Panc1 (cell line): ENCODE measurements at regions not wholly inside any gene's neighbourhood (a gene's known extent, or its start where the extent isn't known, plus 50 kb on each side); places are given as distances from the start of the nearest gene placed in this dataset.

Experiments used
- POLR2AphosphoS5 ChIP-seq: IDR thresholded peaks from 2 replicates; pipeline ENCODE4 v1.6.1; 2012; ENCODE audit warnings: mild to moderate bottlenecking, low read depth, low read length, moderate library complexity
- TF ChIP-seq, protein P1 (sequence below): fragments of 450-650 bp; IDR thresholded peaks from 2 replicates; pipeline ENCODE4 v1.5.1; 2017; ENCODE audit warnings: mild to moderate bottlenecking

DNA sequence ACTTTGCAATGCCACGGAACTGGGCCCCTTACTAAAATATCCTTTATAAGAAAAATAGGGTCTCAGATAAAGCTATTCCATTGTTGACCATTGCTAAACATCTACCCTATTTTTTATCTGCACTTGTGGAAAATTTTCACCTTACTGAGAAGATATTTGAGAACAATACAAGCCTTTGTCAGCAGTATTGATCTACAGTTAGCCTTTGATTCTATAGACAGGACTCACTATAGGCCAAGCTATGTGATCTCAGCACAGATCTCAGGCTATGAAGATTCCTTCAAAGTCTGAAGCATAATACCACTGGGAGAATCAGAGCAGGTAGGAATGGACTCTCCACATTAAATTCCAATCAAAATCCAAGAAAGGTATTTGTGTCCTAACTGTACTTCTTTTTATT lies 1099.7 kb downstream of the DIAPH3 start:
- TF ChIP-seq, protein P1, sequence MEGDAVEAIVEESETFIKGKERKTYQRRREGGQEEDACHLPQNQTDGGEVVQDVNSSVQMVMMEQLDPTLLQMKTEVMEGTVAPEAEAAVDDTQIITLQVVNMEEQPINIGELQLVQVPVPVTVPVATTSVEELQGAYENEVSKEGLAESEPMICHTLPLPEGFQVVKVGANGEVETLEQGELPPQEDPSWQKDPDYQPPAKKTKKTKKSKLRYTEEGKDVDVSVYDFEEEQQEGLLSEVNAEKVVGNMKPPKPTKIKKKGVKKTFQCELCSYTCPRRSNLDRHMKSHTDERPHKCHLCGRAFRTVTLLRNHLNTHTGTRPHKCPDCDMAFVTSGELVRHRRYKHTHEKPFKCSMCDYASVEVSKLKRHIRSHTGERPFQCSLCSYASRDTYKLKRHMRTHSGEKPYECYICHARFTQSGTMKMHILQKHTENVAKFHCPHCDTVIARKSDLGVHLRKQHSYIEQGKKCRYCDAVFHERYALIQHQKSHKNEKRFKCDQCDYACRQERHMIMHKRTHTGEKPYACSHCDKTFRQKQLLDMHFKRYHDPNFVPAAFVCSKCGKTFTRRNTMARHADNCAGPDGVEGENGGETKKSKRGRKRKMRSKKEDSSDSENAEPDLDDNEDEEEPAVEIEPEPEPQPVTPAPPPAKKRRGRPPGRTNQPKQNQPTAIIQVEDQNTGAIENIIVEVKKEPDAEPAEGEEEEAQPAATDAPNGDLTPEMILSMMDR, result no peak
- TF ChIP-seq POLR2AphosphoS5, result no peak
